HG03565 (cell line): ENCODE measurements at regions not wholly inside any gene's neighbourhood (a gene's known extent, or its start where the extent isn't known, plus 50 kb on each side); places are given as distances from the start of the nearest gene placed in this dataset.
"Not testable (repeated sequence)": the region's sequence is repeated elsewhere in the genome, so short reads cannot be mapped to it uniquely, and the experiment has no call there.

ENCODE experiments used
- ATAC-seq: cut with Tn5 transposase; IDR thresholded peaks from one replicate; pipeline ENCODE4 v1.9.1; 2021; ENCODE audit warnings: mild to moderate bottlenecking, moderate library complexity; ENCODE audit not compliant: unreplicated experiment

GRCh38 chr12:17016116-17016864 lies 410.3 kb upstream of the LMO3 start:
- ATAC-seq: no peak

- ATAC-seq: no peak
These were observed 409.5 kb upstream of the LMO3 start for GRCh38 chr12:17015501-17015900.

GRCh38 chr12:17007442-17008040 lies 401.6 kb upstream of the LMO3 start:
- not testable (repeated sequence) for ATAC-seq

GRCh38 chr12:16998538-16998937 lies 392.6 kb upstream of the LMO3 start:
- ATAC-seq: not testable (repeated sequence)

GRCh38 chr12:16984484-16984883 lies 378.5 kb upstream of the LMO3 start:
- ATAC-seq: no peak

- ATAC-seq: no peak
These were observed 367.2 kb upstream of the LMO3 start for GRCh38 chr12:16972923-16973770.

- no peak for ATAC-seq
These were observed 356.9 kb upstream of the LMO3 start for GRCh38 chr12:16962889-16963288.

GRCh38 chr12:16955083-16955657 lies 349.2 kb upstream of the LMO3 start:
- no peak for ATAC-seq

GRCh38 chr12:16949871-16950667 lies 344.1 kb upstream of the LMO3 start:
- no peak for ATAC-seq

- no peak for ATAC-seq
These were observed 343.4 kb upstream of the LMO3 start for GRCh38 chr12:16949371-16949770.

GRCh38 chr12:16946704-16947103 lies 340.7 kb upstream of the LMO3 start:
- ATAC-seq: no peak

- peak; percentile 100 for ATAC-seq
These were observed 333.9 kb upstream of the LMO3 start for GRCh38 chr12:16939871-16940306.

- ATAC-seq: no peak
These were observed 321.3 kb upstream of the LMO3 start for GRCh38 chr12:16927259-16927658.

- ATAC-seq: no peak
These were observed 314.5 kb upstream of the LMO3 start for GRCh38 chr12:16920451-16920850.

GRCh38 chr12:16919551-16919950 lies 313.6 kb upstream of the LMO3 start:
- ATAC-seq: no peak

GRCh38 chr12:16914853-16915252 lies 308.9 kb upstream of the LMO3 start:
- ATAC-seq: no peak

GRCh38 chr12:16913832-16914490 lies 308.0 kb upstream of the LMO3 start:
- ATAC-seq: no peak

GRCh38 chr12:16901946-16902345 lies 296.0 kb upstream of the LMO3 start:
- ATAC-seq: no peak

GRCh38 chr12:16893426-16893825 lies 287.5 kb upstream of the LMO3 start:
- no peak for ATAC-seq

GRCh38 chr12:16891673-16892072 lies 285.7 kb upstream of the LMO3 start:
- no peak for ATAC-seq
